Rectal smooth muscle tissue (tissue), 1 donor: ENCODE measurements at regions not wholly inside any gene's neighbourhood (a gene's known extent, or its start where the extent isn't known, plus 50 kb on each side); places are given as distances from the start of the nearest gene placed in this dataset.
A peak's percentile ranks its signal among the peaks of the same experiment; 100 is the strongest.

ENCODE experiments used
- H3K27ac ChIP-seq: one replicate; pipeline ENCODE4 v1.7.0; 2013; ENCODE audit warnings: low read depth, low read length, inconsistent platforms
- H3K27me3 ChIP-seq: one replicate; pipeline ENCODE4 v1.7.0; 2013; ENCODE audit warnings: low read length; ENCODE audit not compliant: control insufficient read depth, insufficient read depth
- H3K36me3 ChIP-seq: one replicate; pipeline ENCODE4 v1.7.0; 2013; ENCODE audit warnings: low read length; ENCODE audit not compliant: control insufficient read depth, insufficient read depth
- H3K4me1 ChIP-seq: one replicate; pipeline ENCODE4 v1.7.0; 2013; ENCODE audit warnings: low read length; ENCODE audit not compliant: control insufficient read depth, insufficient read depth
- H3K4me3 ChIP-seq: one replicate; pipeline ENCODE4 v1.7.0; 2013; ENCODE audit warnings: low read length
- H3K9ac ChIP-seq: one replicate; pipeline ENCODE4 v1.7.0; 2013; ENCODE audit warnings: low read length

DNA sequence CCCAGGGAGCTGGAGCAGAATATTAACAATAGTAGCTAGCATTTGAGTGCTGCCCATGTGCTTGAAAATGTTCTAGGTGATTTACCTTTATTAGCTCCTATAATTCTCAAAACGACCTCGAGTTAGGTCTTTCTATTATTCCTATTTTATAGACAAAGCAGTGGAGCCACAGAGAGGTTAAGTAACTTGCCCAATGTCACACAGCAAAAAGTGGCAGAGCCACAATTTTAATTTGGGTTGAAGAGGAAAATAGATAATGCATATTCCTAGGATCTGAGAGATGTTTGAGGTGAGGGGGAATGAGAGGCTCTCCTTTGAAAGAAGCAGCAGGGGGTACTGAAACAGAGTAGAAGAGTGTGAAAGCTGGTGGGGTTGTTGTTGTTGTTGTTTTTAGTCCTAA is 354.5 kb upstream of the SLC35B3 start:
- Histone ChIP-seq H3K4me3 (no peak overlapping the region), H3K27ac (no peak overlapping the region), H3K27me3 (no peaks in the 10 kb centered on the region), H3K9ac (no peak overlapping the region), H3K36me3 (no peaks in the 10 kb centered on the region), H3K4me1 (no peaks in the 10 kb centered on the region)

GRCh38 chr6:8785223-8785622 is 349.9 kb upstream of the SLC35B3 start:
- no peaks in the 10 kb centered on the region for H3K36me3 ChIP-seq
- H3K9ac ChIP-seq, result no peak overlapping the region
- H3K27ac ChIP-seq, result no peak overlapping the region

GRCh38 chr6:8783191-8783590 is 347.8 kb upstream of the SLC35B3 start:
- H3K9ac ChIP-seq, result no peak overlapping the region
- no peaks in the 10 kb centered on the region for H3K36me3 ChIP-seq
- no peak overlapping the region for H3K27ac ChIP-seq
- no peak overlapping the region for H3K4me3 ChIP-seq
- no peaks in the 10 kb centered on the region for H3K4me1 ChIP-seq
- H3K27me3 ChIP-seq, result no peaks in the 10 kb centered on the region

More at GRCh38 chr6:8785223-8785622, 349.9 kb upstream of the SLC35B3 start:
- H3K4me3 ChIP-seq, result no peak overlapping the region
- H3K27me3 ChIP-seq, result no peaks in the 10 kb centered on the region
- no peaks in the 10 kb centered on the region for H3K4me1 ChIP-seq

- Histone ChIP-seq H3K27ac (no peak overlapping the region), H3K4me3 (no peak overlapping the region), H3K27me3 (no peaks in the 10 kb centered on the region), H3K36me3 (no peaks in the 10 kb centered on the region), H3K9ac (no peak overlapping the region), H3K4me1 (no peaks in the 10 kb centered on the region)
These were observed 345.3 kb upstream of the SLC35B3 start for GRCh38 chr6:8780653-8781052.

DNA sequence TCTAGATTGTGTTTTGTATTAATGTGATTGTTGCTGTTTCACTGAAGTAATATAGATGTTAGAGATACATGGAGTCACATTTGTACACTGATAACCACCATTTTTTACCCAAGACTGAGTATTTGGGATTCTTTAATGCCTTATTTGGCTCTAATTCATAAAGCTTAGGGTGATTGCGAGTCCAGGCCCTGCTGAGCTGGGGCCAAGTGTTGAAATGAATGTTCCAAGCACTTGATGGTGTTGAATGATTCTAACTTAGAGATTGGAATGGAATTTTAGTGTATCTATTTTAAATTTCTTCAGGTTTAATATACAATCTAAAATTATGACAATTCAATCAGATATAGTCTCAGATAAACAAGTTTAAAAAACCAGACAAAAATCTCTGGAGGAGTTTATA is 329.4 kb upstream of the SLC35B3 start:
- Histone ChIP-seq H3K9ac (no peak overlapping the region), H3K27ac (no peak overlapping the region), H3K4me3 (no peak overlapping the region), H3K4me1 (no peaks in the 10 kb centered on the region), H3K36me3 (no peaks in the 10 kb centered on the region), H3K27me3 (no peaks in the 10 kb centered on the region)

DNA sequence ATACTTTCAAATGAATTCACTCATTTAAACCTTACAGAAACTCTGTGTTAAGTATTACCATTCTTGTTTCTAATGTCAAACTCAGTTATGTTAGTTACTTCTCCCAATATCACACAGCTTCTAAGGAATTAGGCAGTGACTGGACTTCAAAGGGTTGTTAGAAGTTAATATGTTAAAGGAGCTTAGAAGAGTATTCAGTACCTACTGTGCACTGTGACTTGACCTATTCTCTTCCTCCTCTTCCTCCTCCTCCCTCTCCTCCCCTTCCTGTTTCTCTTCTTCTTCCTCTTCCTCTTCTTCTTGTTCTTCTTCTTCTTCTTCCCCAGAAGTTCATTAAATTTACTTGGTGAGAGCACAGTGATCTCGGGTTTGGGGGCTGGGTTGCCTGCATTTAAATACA is 325.6 kb upstream of the SLC35B3 start:
- H3K4me1 ChIP-seq, result no peaks in the 10 kb centered on the region
- no peak overlapping the region for H3K9ac ChIP-seq
- no peaks in the 10 kb centered on the region for H3K27me3 ChIP-seq
- H3K27ac ChIP-seq, result no peak overlapping the region
- no peak overlapping the region for H3K4me3 ChIP-seq
- no peaks in the 10 kb centered on the region for H3K36me3 ChIP-seq

GRCh38 chr6:8758412-8758811 is 323.1 kb upstream of the SLC35B3 start:
- Histone ChIP-seq H3K27me3 (no peaks in the 10 kb centered on the region), H3K9ac (no peak overlapping the region), H3K4me3 (no peak overlapping the region), H3K36me3 (no peaks in the 10 kb centered on the region), H3K27ac (no peak overlapping the region), H3K4me1 (no peaks in the 10 kb centered on the region)

GRCh38 chr6:8750627-8751026 is 315.3 kb upstream of the SLC35B3 start:
- Histone ChIP-seq H3K4me1 (no peaks in the 10 kb centered on the region), H3K9ac (no peak overlapping the region), H3K4me3 (no peak overlapping the region), H3K27me3 (no peaks in the 10 kb centered on the region), H3K36me3 (no peaks in the 10 kb centered on the region), H3K27ac (no peak overlapping the region)

DNA sequence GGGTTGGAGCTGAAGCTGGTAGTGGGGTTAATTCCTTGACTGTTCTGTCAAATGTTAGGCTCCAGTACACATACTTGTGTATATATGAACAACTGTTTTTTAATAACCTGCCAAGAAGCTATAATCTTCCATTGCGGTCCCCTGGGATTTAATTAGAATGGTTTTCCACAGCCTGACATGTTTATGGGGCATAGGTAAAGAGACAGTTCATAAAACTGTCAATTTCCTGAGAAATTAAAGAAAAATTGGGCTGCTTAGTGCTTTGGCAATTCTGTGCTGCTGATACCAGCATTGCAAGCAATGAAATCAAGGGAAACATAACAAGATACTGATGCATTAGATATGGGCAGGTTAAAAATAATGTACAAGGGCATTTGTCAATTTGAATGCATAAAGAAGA is 314.1 kb upstream of the SLC35B3 start:
- Histone ChIP-seq H3K27ac (no peak overlapping the region), H3K36me3 (no peaks in the 10 kb centered on the region), H3K4me3 (no peak overlapping the region)

GRCh38 chr6:8743170-8743745 is 307.9 kb upstream of the SLC35B3 start:
- no peak overlapping the region for H3K4me3 ChIP-seq
- H3K27ac ChIP-seq, result no peak overlapping the region
- H3K36me3 ChIP-seq, result no peaks in the 10 kb centered on the region
- no peaks in the 10 kb centered on the region for H3K27me3 ChIP-seq
- no peaks in the 10 kb centered on the region for H3K4me1 ChIP-seq
- H3K9ac ChIP-seq, result no peak overlapping the region

More for the DNA sequence above, 314.1 kb upstream of the SLC35B3 start:
- H3K27me3 ChIP-seq, result no peaks in the 10 kb centered on the region
- no peaks in the 10 kb centered on the region for H3K4me1 ChIP-seq
- no peak overlapping the region for H3K9ac ChIP-seq

GRCh38 chr6:8739454-8739853 is 304.1 kb upstream of the SLC35B3 start:
- no peaks in the 10 kb centered on the region for H3K27me3 ChIP-seq
- H3K36me3 ChIP-seq, result no peaks in the 10 kb centered on the region
- H3K4me3 ChIP-seq, result no peak overlapping the region
- no peak overlapping the region for H3K9ac ChIP-seq
- H3K4me1 ChIP-seq, result peaks cover 9% of the 10 kb centered on the region
- H3K27ac ChIP-seq, result no peak overlapping the region

DNA sequence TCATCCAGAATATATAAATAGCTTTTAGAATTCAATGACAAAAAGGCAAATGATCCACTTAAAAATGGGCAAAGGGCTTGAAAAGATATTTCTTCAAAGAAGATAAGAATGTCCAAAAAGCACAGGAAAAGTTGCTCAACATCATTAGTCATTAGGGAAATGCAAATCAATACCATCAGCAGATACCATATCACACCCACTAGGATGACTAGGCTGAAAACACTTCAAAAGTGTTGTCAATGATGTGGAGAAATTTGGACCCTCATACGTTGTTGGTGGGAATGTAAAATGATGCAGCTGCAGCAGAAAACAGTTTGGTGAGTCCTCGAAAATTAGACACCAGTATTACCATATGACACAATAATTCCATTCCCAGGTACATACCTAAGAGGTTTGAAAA is 303.6 kb upstream of the SLC35B3 start:
- Histone ChIP-seq H3K4me1 (peaks cover 9% of the 10 kb centered on the region), H3K9ac (no peak overlapping the region)

DNA sequence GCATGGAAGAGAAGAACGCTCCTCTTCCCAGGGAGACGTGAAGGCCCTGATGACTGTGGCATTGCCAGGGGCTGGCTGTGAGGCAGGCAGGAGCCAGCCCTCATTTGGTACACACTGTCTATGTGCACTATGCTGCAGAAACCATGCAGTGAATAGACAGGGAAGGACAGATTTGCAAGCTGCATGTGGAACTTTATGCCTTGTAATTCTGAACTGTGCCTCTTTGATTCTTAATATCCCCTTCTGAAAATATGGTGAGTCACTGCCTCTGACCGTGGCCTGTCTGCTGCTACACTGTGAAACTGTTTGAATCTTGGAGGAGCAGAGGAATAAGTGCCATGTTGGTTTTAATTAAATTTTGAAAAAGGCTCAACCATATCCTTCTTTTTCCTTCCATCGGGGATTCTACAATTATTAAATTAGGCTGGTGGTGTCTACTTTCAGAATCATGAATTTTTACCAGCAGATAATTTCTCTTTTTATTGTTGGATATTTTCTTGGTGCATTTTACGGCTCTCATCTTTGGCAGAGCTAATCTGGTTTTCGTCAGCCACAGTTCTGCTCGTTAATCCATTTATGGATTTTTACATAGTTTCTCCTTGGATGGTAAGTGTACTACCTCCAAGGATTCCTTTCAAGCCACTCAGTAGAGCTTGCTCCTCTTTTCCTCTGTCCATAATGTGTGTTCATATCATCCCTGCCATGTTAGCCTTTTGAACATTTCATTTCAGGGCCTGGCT is 301.0 kb upstream of the SLC35B3 start:
- Histone ChIP-seq H3K36me3 (no peaks in the 10 kb centered on the region), H3K4me1 (peaks cover 9% of the 10 kb centered on the region), H3K4me3 (no peak overlapping the region), H3K27me3 (no peaks in the 10 kb centered on the region), H3K27ac (peak overlapping the region; percentile 47), H3K9ac (no peak overlapping the region)

More for the DNA sequence above, 303.6 kb upstream of the SLC35B3 start:
- H3K36me3 ChIP-seq, result no peaks in the 10 kb centered on the region
- no peaks in the 10 kb centered on the region for H3K27me3 ChIP-seq
- H3K4me3 ChIP-seq, result no peak overlapping the region
- H3K27ac ChIP-seq, result no peak overlapping the region
